AG09309 (cell line): ENCODE measurements at regions not wholly inside any gene's neighbourhood (a gene's known extent, or its start where the extent isn't known, plus 50 kb on each side); places are given as distances from the start of the nearest gene placed in this dataset.
A peak's percentile ranks its signal among the peaks of the same experiment; 100 is the strongest.
"Not testable (repeated sequence)": the region's sequence is repeated elsewhere in the genome, so short reads cannot be mapped to it uniquely, and the experiment has no call there.

ENCODE experiments used
- DNase-seq: peaks from one replicate; pipeline ENCODE4 v3.0.0-alpha.2; 2010; ENCODE audit warnings: low read depth
- H3K4me3 ChIP-seq: 2 replicates; pipeline ENCODE4 v1.5.1; 2011; ENCODE audit warnings: mild to moderate bottlenecking, low read depth, low read length, moderate library complexity; ENCODE audit not compliant: control insufficient read depth
- TF ChIP-seq, protein P1 (sequence below): IDR thresholded peaks from 2 replicates; pipeline ENCODE4 v1.5.1; 2011; ENCODE audit warnings: mild to moderate bottlenecking, low read depth, low read length, inconsistent platforms; ENCODE audit not compliant: insufficient read depth, control insufficient read depth; ENCODE audit errors: missing control alignments

DNA sequence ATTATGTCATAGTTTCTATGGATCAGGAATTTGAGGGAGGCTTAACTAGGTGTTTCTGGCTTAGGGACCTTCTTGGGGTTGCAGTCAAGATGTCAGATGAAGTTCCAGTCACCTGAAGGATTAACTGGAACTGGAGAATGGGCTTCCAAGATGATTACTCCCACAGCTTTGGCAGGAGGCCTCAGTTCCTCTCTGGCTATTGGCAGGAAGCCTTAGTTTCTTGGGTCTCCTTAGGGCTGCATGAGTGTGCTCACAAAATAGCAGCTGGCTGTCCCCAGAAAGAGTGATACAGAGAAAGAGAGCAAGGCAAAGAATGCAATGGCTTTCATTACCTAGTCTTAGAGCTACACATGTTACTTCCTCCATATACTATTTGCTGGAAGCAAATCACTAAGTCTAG lies 138.1 kb upstream of the TLE4 start:
- TF ChIP-seq, protein P1, sequence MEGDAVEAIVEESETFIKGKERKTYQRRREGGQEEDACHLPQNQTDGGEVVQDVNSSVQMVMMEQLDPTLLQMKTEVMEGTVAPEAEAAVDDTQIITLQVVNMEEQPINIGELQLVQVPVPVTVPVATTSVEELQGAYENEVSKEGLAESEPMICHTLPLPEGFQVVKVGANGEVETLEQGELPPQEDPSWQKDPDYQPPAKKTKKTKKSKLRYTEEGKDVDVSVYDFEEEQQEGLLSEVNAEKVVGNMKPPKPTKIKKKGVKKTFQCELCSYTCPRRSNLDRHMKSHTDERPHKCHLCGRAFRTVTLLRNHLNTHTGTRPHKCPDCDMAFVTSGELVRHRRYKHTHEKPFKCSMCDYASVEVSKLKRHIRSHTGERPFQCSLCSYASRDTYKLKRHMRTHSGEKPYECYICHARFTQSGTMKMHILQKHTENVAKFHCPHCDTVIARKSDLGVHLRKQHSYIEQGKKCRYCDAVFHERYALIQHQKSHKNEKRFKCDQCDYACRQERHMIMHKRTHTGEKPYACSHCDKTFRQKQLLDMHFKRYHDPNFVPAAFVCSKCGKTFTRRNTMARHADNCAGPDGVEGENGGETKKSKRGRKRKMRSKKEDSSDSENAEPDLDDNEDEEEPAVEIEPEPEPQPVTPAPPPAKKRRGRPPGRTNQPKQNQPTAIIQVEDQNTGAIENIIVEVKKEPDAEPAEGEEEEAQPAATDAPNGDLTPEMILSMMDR, result no peak
- no peak overlapping the region for H3K4me3 ChIP-seq
- DNase-seq, result no peak

DNA sequence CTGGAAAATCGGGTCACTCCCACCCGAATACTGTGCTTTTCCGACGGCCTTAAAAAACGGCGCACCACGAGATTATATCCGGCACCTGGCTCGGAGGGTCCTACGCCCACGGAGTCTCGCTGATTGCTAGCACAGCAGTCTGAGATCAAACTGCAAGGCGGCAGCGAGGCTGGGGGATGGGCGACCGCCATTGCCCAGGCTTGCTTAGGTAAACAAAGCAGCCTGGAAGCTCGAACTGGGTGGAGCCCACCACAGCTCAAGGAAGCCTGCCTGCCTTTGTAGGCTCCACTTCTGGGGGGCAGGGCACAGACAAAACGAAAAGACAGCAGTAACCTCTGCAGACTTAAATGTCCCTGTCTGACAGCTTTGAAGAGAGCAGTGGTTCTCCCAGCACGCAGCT lies 132.5 kb upstream of the TLE4 start:
- H3K4me3 ChIP-seq, DNase-seq: not testable (repeated sequence)

DNA sequence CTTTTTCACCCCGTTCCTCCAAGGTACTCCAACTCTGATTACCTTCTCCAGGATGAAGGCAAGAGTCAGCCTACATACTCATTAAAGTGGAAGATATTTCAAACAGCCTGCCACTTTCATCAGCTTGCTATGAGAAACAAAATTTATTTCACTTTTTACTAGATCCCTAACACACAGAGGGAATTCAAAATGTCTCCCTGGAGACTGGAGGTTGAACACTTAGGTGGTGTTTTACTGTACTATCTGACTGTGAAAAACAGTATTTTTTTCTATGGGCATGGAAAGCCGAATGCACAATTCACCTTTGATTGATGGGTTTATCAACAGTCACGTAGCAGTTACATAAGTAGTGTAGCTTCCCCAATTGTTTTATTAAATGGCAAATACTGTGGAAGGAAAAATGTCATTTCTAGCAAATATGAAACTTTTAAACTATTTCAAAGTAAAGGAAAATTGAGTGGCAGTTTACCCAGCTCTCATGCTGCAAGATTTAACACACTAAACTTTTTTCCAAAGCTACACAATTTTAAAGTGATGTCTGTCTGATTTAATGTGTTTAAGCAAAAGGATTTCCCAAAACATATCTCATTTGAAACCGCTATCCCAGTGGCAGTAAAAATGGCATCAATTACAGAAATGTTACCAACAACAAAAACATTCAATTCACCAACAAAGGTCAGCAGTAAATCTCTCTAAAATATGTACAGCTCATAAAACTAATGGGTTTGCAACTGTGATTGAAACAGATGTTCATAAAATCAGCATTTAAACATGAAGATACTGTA lies 125.0 kb upstream of the TLE4 start:
- H3K4me3 ChIP-seq, result no peak overlapping the region
- peak; percentile 20 for DNase-seq
- TF ChIP-seq, protein P1, result no peak

DNA sequence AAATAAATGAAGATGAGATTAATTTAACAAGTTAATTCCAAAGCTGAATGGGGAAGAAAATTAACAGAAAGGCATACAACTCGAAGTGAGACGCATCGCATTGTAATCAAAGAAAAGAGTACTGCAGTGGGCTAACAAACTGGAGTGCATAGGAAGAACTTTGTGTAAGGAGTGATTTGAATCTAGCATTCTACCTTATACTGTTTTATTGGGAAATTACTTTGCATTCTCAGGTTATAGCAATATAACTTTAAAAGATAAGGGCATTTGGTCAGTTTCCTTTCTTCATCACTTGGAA lies 124.5 kb upstream of the TLE4 start:
- DNase-seq, result no peak
- TF ChIP-seq, protein P1, result no peak
- H3K4me3 ChIP-seq, result no peak overlapping the region

DNA sequence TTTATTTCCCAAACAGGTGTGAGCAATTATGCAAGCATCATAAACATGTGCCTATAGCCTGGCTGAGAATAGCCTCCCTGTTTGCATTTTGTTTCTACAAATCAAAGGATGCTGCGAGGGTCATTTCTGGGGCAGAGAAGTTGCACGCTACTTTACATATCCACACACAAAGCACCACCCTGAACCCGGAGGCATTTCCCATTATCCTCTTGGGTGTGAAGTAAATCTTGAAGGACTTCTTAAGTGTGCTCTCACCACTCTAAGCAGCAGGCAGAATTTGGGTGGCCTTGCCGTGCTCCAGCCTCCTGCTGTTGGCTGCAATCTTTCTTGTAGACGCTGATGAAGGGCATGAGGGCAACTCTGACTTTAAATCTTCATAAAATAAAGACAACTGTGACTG lies 124.0 kb upstream of the TLE4 start:
- DNase-seq, result no peak
- TF ChIP-seq, protein P1, result no peak
- H3K4me3 ChIP-seq, result no peak overlapping the region

DNA sequence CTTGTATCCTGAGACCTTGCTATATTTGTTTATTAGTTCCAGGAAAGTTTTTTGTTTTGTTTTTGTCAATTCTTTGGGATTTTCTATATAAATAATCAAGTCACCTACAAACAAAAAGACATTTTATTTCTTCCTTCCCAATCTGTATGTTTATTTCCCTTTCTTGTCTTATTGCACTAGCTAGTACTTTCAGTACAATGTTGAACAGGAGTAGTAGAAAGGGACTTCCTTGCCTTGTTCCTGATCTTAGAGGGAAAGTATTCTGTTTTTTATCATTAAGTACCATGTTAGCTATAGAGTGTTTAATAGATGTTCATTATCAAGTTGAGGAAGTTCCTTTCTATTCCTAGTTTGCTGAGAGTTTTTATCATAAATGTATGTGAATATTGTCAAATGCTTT lies 119.5 kb upstream of the TLE4 start:
- TF ChIP-seq, protein P1, result no peak
- DNase-seq, result no peak
- H3K4me3 ChIP-seq, result no peak overlapping the region

DNA sequence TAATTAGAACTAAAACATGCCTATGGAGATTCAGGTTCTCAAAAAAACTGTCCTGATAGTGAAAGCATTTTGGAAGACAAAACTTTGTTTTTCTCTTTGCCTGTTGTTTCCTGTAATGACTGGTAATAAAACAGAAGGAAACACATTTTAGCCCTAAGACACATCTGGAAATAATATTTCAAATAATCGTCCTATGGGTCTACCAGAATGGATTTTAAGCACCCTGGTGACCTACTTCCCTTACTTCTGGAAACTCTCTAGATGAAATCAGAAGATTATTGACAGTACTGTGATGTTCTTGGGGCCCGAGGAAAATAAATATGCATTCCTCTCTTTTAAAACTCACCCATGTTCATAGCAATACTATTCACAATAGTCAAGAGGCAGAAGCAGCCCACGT lies 110.1 kb upstream of the TLE4 start:
- H3K4me3 ChIP-seq, result no peak overlapping the region
- TF ChIP-seq, protein P1, result no peak
- no peak for DNase-seq
